HCT116 (cell line): ENCODE measurements at regions not wholly inside any gene's neighbourhood (a gene's known extent, or its start where the extent isn't known, plus 50 kb on each side); places are given as distances from the start of the nearest gene placed in this dataset.

Experiments
- ATAC-seq: fragments of 200-7000 bp; cut with Tn5 transposase; 2 replicates; pipeline ENCODE4 v1.9.1; 2020; ENCODE audit warnings: mild to moderate bottlenecking, moderate library complexity
- BruUV-seq: library from RNA; stranded (reverse); fragments of 400-500 nt; replicated peaks from 2 replicates; lab custom pipeline; 2021; lab: Mats Ljungman, UMichigan
- CTCF ChIA-PET: fragments of 300-600 bp; sonication (Branson Sonifier 250); formaldehyde crosslinking; loops from one replicate; lab custom pipeline; 2021; ENCODE audit warnings: antibody characterized with exemption; lab: Charles Lee
- POLR2A ChIA-PET: fragments of 300-600, 350-600 bp; sonication (Branson Sonifier 250); formaldehyde crosslinking; loops from one replicate; lab custom pipeline; 2021; ENCODE audit warnings: antibody characterized with exemption; lab: Charles Lee
- RAD21 ChIA-PET, 2 experiments: fragments of 300-600 bp; sonication (Branson Sonifier 250); formaldehyde crosslinking; loops; one replicate each; lab custom pipeline; 2023; ENCODE audit warnings: low total read pairs in 2 of 2; ENCODE audit not compliant: uncharacterized antibody in 2 of 2, unreplicated experiment in 2 of 2, low non-redundant PET in 1 of 2; lab: Charles Lee
- DNase-seq: peaks from one replicate; pipeline ENCODE4 v3.0.0-alpha.2; 2010; ENCODE audit warnings: low read depth, low spot score
- H2AFZ ChIP-seq: fragments of 200-600 bp; shearing (Covaris generic), sonication (generic); 2 replicates; pipeline ENCODE4 v1.6.1; 2017; ENCODE audit warnings: low read depth, mixed run types, mixed read lengths, antibody characterized with exemption, low read length; ENCODE audit not compliant: poor library complexity, severe bottlenecking
- H3K27ac ChIP-seq: 2 replicates; pipeline ENCODE4 v1.5.1; 2012; ENCODE audit warnings: low read depth, low read length
- H3K27me3 ChIP-seq: fragments of 200-600 bp; sonication (generic); 2 replicates; pipeline ENCODE4 v1.6.1; 2016; ENCODE audit warnings: mixed run types, low read length, mixed read lengths; ENCODE audit not compliant: insufficient read depth
- H3K36me3 ChIP-seq, 2 experiments: fragments of 200-500 bp in 1 of 2; fragments of 200-600 bp in 1 of 2; sonication (Bioruptor generic) in 1 of 2; sonication (generic) in 1 of 2; 2 replicates each; pipeline versions ENCODE4 v1.5.1 to v1.6.1; 2014 to 2016; ENCODE audit warnings: low read length in 2 of 2, inconsistent platforms in 1 of 2, mixed read lengths in 1 of 2, mixed run types in 1 of 2; ENCODE audit not compliant: insufficient read depth in 2 of 2, control insufficient read depth in 1 of 2
- H3K4me1 ChIP-seq, 2 experiments: fragments of 200-600 bp in 1 of 2; sonication (generic) in 1 of 2; 2 replicates each; pipeline versions ENCODE4 v1.5.1 to v1.6.1; 2012 to 2017; ENCODE audit warnings: low read length in 2 of 2, inconsistent platforms in 1 of 2, mild to moderate bottlenecking in 1 of 2, mixed read lengths in 1 of 2, mixed run types in 1 of 2, moderate library complexity in 1 of 2; ENCODE audit not compliant: insufficient read depth in 2 of 2, control insufficient read depth in 1 of 2
- H3K4me2 ChIP-seq: fragments of 200-600 bp; sonication (generic); 2 replicates; pipeline ENCODE4 v1.6.1; 2017; ENCODE audit warnings: mixed run types, low read length, mixed read lengths
- H3K4me3 ChIP-seq, 2 experiments: fragments of 200-600 bp in 1 of 2; sonication (generic) in 1 of 2; replicated peaks in 1 of 2; 2 replicates each; pipeline ENCODE4 v1.5.1; 2011 to 2016; ENCODE audit warnings: low read length in 2 of 2, control low read depth in 1 of 2, low read depth in 1 of 2, mild to moderate bottlenecking in 1 of 2, mixed read lengths in 1 of 2, mixed run types in 1 of 2
- H3K79me2 ChIP-seq: fragments of 200-600 bp; sonication (generic); 2 replicates; pipeline ENCODE4 v1.6.1; 2017; ENCODE audit warnings: mild to moderate bottlenecking, mixed run types, low read length, moderate library complexity, mixed read lengths; ENCODE audit not compliant: insufficient read depth
- H3K9ac ChIP-seq: fragments of 200-600 bp; sonication (generic); 2 replicates; pipeline ENCODE4 v1.6.1; 2016; ENCODE audit warnings: low read length, mixed read lengths
- H3K9me2 ChIP-seq: fragments of 200-600 bp; sonication (generic), shearing (Covaris generic); 2 replicates; pipeline ENCODE4 v1.6.1; 2017; ENCODE audit warnings: mixed run types, mild to moderate bottlenecking, moderate library complexity; ENCODE audit not compliant: insufficient read depth
- H3K9me3 ChIP-seq, 2 experiments: fragments of 200-500 bp in 1 of 2; fragments of 200-600 bp in 1 of 2; sonication (Bioruptor generic) in 1 of 2; sonication (generic) in 1 of 2; 2 replicates each; pipeline ENCODE4 v1.6.1; 2014 to 2017; ENCODE audit warnings: low read length in 2 of 2, mixed read lengths in 2 of 2, inconsistent platforms in 1 of 2, low read depth in 1 of 2, mild to moderate bottlenecking in 1 of 2, mixed run types in 1 of 2, moderate library complexity in 1 of 2; ENCODE audit not compliant: control insufficient read depth in 1 of 2, insufficient read depth in 1 of 2
- H4K20me1 ChIP-seq: fragments of 200-600 bp; sonication (generic), shearing (Covaris generic); 2 replicates; pipeline ENCODE4 v1.6.1; 2017; ENCODE audit warnings: mixed run types, mild to moderate bottlenecking, moderate library complexity; ENCODE audit not compliant: insufficient read depth
- CBX3 ChIP-seq: IDR thresholded peaks from 2 replicates; pipeline ENCODE4 v1.6.1; 2012; ENCODE audit warnings: low read depth
- CEBPB ChIP-seq: IDR thresholded peaks from 2 replicates; pipeline ENCODE4 v1.6.1; 2012; ENCODE audit warnings: low read depth
- CTCF ChIP-seq, 3 experiments: fragments of 200-600 bp in 1 of 3; sonication (generic) in 1 of 3; IDR thresholded peaks in 2 of 3; conservative IDR thresholded peaks in 1 of 3; 2 replicates each; pipeline ENCODE4 v1.5.1; 2012 to 2017; ENCODE audit warnings: low read depth in 2 of 3, low read length in 2 of 3, antibody characterized with exemption in 1 of 3, borderline replicate concordance in 1 of 3, control low read depth in 1 of 3, mild to moderate bottlenecking in 1 of 3, mixed read lengths in 1 of 3, mixed run types in 1 of 3, moderate library complexity in 1 of 3; ENCODE audit not compliant: insufficient read depth in 1 of 3
- EGR1 ChIP-seq: IDR thresholded peaks from 2 replicates; pipeline ENCODE4 v1.6.1; 2012; ENCODE audit warnings: low read depth
- ELF1 ChIP-seq: IDR thresholded peaks from 2 replicates; pipeline ENCODE4 v1.6.1; 2012; ENCODE audit warnings: low read depth, borderline replicate concordance
- EZH2 ChIP-seq: fragments of 200-600 bp; sonication (generic); IDR thresholded peaks from 2 replicates; pipeline ENCODE4 v1.6.1; 2017; ENCODE audit warnings: antibody characterized with exemption, mixed run types
- JUND ChIP-seq: IDR thresholded peaks from 2 replicates; pipeline ENCODE4 v1.6.1; 2012
- POLR2A ChIP-seq: IDR thresholded peaks from 2 replicates; pipeline ENCODE4 v1.7.0; 2011; ENCODE audit warnings: borderline replicate concordance; ENCODE audit not compliant: insufficient read depth, insufficient read length; ENCODE audit errors: extremely low read depth
- POLR2AphosphoS5 ChIP-seq: IDR thresholded peaks from 2 replicates; pipeline ENCODE4 v1.6.1; 2011; ENCODE audit warnings: mild to moderate bottlenecking, low read depth, low read length, moderate library complexity
- REST ChIP-seq: IDR thresholded peaks from 2 replicates; pipeline ENCODE4 v1.6.1; 2012; ENCODE audit warnings: low read depth
- SIN3A ChIP-seq: IDR thresholded peaks from 2 replicates; pipeline ENCODE4 v1.6.1; 2012; ENCODE audit warnings: low read depth
- SP1 ChIP-seq: IDR thresholded peaks from 2 replicates; pipeline ENCODE4 v1.6.1; 2012; ENCODE audit warnings: low read depth
- SRF ChIP-seq: IDR thresholded peaks from 2 replicates; pipeline ENCODE4 v1.6.1; 2012; ENCODE audit warnings: low read depth
- TCF7L2 ChIP-seq: IDR thresholded peaks from 2 replicates; pipeline ENCODE4 v1.7.0; 2011; ENCODE audit warnings: borderline replicate concordance, inconsistent platforms; ENCODE audit not compliant: insufficient read depth, insufficient read length; ENCODE audit errors: extremely low read depth
- ZBTB33 ChIP-seq: IDR thresholded peaks from 2 replicates; pipeline ENCODE4 v1.6.1; 2011; ENCODE audit warnings: mild to moderate bottlenecking, low read length, moderate library complexity; ENCODE audit not compliant: insufficient replicate concordance; ENCODE audit errors: extremely low read depth
- ZFX ChIP-seq: fragments of 450-650 bp; IDR thresholded peaks from 2 replicates; pipeline ENCODE4 v1.6.1; 2017
- ZNF274 ChIP-seq: fragments of 200-500 bp; sonication (Bioruptor generic); IDR thresholded peaks from 2 replicates; pipeline ENCODE4 v1.6.1; 2014; ENCODE audit warnings: mild to moderate bottlenecking, low read depth, low read length, inconsistent platforms
- intact Hi-C: fragments of 100-400 bp; cut with micrococcal nuclease; formaldehyde crosslinking; loops from 2 replicates; pipeline ENCODE4 v1.10.0; 2022

GRCh38 chr18:78031991-78032390, 782.3 kb downstream of the GALR1 start:
- ChIA-PET RAD21 (no interaction called here), POLR2A (no interaction called here), CTCF (no interaction called here)
- H3K4me1 ChIP-seq: no peaks in the 10 kb centered on the region
- ATAC-seq: no peak
- H3K9ac ChIP-seq: no peak overlapping the region
- H4K20me1 ChIP-seq: no peaks in the 10 kb centered on the region
- DNase-seq: no peak
- no peaks in the 10 kb centered on the region for H3K36me3 ChIP-seq
- no peaks in the 10 kb centered on the region for H3K79me2 ChIP-seq
- H3K4me2 ChIP-seq: no peak overlapping the region
- no peak for TF ChIP-seq CTCF (IDR thresholded peaks at IDR 0.05 in 2 of 3, conservative IDR thresholded peaks at IDR 0.05 in 1 of 3; ENCODE audit: borderline replicate concordance in 1 of 3, insufficient read depth in 1 of 3, low read depth in 2 of 3, low read length in 2 of 3)
- TF ChIP-seq ZNF274: no peak
- no peak for TF ChIP-seq POLR2AphosphoS5
- TF ChIP-seq ZBTB33: no peak
- no peak for TF ChIP-seq ZFX
- TF ChIP-seq TCF7L2: no peak
- no peak for TF ChIP-seq POLR2A
- no peak for TF ChIP-seq CBX3
- no peak for TF ChIP-seq CEBPB
- no peak for TF ChIP-seq ELF1
- no peak for TF ChIP-seq EGR1
- TF ChIP-seq SRF: no peak
- no peak for TF ChIP-seq REST
- no peak for TF ChIP-seq EZH2
- no peak for TF ChIP-seq SIN3A
- no peak for TF ChIP-seq JUND
- no peak for TF ChIP-seq SP1
- H3K9me3 ChIP-seq: peaks cover 3 to 38% of the 10 kb centered on the region in 2 experiments; a peak in 2 of 4 replicates
- no peaks in the 10 kb centered on the region for H3K9me2 ChIP-seq
- H2AFZ ChIP-seq: no peak overlapping the region
- no peaks in the 10 kb centered on the region for H3K27me3 ChIP-seq
- H3K4me3 ChIP-seq: no peak overlapping the region
- no peak overlapping the region for H3K27ac ChIP-seq
- BruUV-seq: no TSS peak
- intact Hi-C loops: no loop called here
